MCF 10A (cell line): ENCODE measurements at regions not wholly inside any gene's neighbourhood (a gene's known extent, or its start where the extent isn't known, plus 50 kb on each side); places are given as distances from the start of the nearest gene placed in this dataset.

Experiments
- BruUV-seq: library from RNA; stranded (reverse); fragments of 400-500 nt; replicated peaks from 2 replicates; lab custom pipeline; 2021; lab: Mats Ljungman, UMichigan
- CTCF ChIA-PET: fragments of 300-600 bp; sonication (Branson Sonifier 250); formaldehyde crosslinking; extraction: SDS; loops from one replicate; lab custom pipeline; 2021; ENCODE audit warnings: antibody characterized with exemption, inconsistent platforms; lab: Yijun Ruan, JAX
- POLR2A ChIA-PET: fragments of 300-600, 350-650 bp; sonication (Branson Sonifier 250); formaldehyde crosslinking; extraction: SDS; loops from one replicate; lab custom pipeline; 2020; ENCODE audit warnings: antibody characterized with exemption, inconsistent platforms; lab: Yijun Ruan, JAX
- DNase-seq: peaks from one replicate; pipeline ENCODE4 v3.0.0-alpha.2; 2018; ENCODE audit not compliant: unreplicated experiment
- H3K27ac Mint-ChIP-seq: one replicate; pipeline ENCODE4 v1.8.0; 2022; ENCODE audit warnings: mild to moderate bottlenecking, low read depth, mixed read lengths; ENCODE audit not compliant: unreplicated experiment
- H3K27me3 Mint-ChIP-seq: one replicate; pipeline ENCODE4 v1.8.0; 2022; ENCODE audit warnings: mixed read lengths; ENCODE audit not compliant: insufficient read depth, unreplicated experiment
- H3K36me3 Mint-ChIP-seq: one replicate; pipeline ENCODE4 v1.8.0; 2022; ENCODE audit warnings: mild to moderate bottlenecking, moderate library complexity, mixed read lengths; ENCODE audit not compliant: insufficient read depth, unreplicated experiment
- H3K4me1 Mint-ChIP-seq: one replicate; pipeline ENCODE4 v1.8.0; 2022; ENCODE audit warnings: mixed read lengths; ENCODE audit not compliant: insufficient read depth, unreplicated experiment
- H3K4me3 Mint-ChIP-seq: one replicate; pipeline ENCODE4 v1.8.0; 2022; ENCODE audit warnings: mild to moderate bottlenecking, moderate library complexity, mixed read lengths; ENCODE audit not compliant: unreplicated experiment
- H3K9me3 Mint-ChIP-seq: one replicate; pipeline ENCODE4 v1.8.0; 2022; ENCODE audit warnings: mixed read lengths; ENCODE audit not compliant: unreplicated experiment
- CTCF ChIP-seq: fragments of 200-600 bp; IDR thresholded peaks from one replicate; pipeline ENCODE4 v1.8.0; 2022; ENCODE audit warnings: antibody characterized with exemption, mild to moderate bottlenecking; ENCODE audit not compliant: unreplicated experiment
- intact Hi-C: fragments of 100-400 bp; cut with micrococcal nuclease; formaldehyde crosslinking; loops from 2 replicates; pipeline ENCODE4 v1.14.1; 2022

- Mint-ChIP-seq H3K27me3 (no peaks in the 10 kb centered on the region), H3K9me3 (peaks cover 9% of the 10 kb centered on the region), H3K4me3 (no peak overlapping the region), H3K4me1 (no peaks in the 10 kb centered on the region), H3K36me3 (no peaks in the 10 kb centered on the region), H3K27ac (no peak overlapping the region)
- DNase-seq, result no peak
- no peak for TF ChIP-seq CTCF
- POLR2A ChIA-PET, result no interaction called here
- intact Hi-C loops, result no loop called here
- no TSS peak for BruUV-seq
- CTCF ChIA-PET, result no interaction called here
Measured at GRCh38 chr13:61110732-61111131, 304.9 kb downstream of the PCDH20 start.

- intact Hi-C loops, result no loop called here
- ChIA-PET CTCF (no interaction called here), POLR2A (no interaction called here)
- Mint-ChIP-seq H3K27ac (no peak overlapping the region), H3K27me3 (peaks cover 4% of the 10 kb centered on the region), H3K4me1 (no peaks in the 10 kb centered on the region), H3K4me3 (no peak overlapping the region), H3K9me3 (peaks cover 9% of the 10 kb centered on the region), H3K36me3 (no peaks in the 10 kb centered on the region)
- BruUV-seq, result no TSS peak
- DNase-seq, result no peak
- TF ChIP-seq CTCF, result no peak
Measured at GRCh38 chr13:61109741-61110140, 305.9 kb downstream of the PCDH20 start.

GRCh38 chr13:61107989-61108388, 307.7 kb downstream of the PCDH20 start:
- ChIA-PET CTCF (interaction anchor here (0.6 kb wide), 1 partner anchor 352 kb away, joined by 3 read pairs; no protein-coding TSS in a partner anchor), POLR2A (no interaction called here)
- no TSS peak for BruUV-seq
- no peak for TF ChIP-seq CTCF
- no peak overlapping the region for H3K27ac Mint-ChIP-seq
- no peak overlapping the region for H3K4me3 Mint-ChIP-seq
- no peaks in the 10 kb centered on the region for H3K36me3 Mint-ChIP-seq
- peaks cover 9% of the 10 kb centered on the region for H3K9me3 Mint-ChIP-seq
- H3K27me3 Mint-ChIP-seq, result peaks cover 15% of the 10 kb centered on the region
- H3K4me1 Mint-ChIP-seq, result no peaks in the 10 kb centered on the region
- no peak for DNase-seq
- intact Hi-C loops, result no loop called here

DNA sequence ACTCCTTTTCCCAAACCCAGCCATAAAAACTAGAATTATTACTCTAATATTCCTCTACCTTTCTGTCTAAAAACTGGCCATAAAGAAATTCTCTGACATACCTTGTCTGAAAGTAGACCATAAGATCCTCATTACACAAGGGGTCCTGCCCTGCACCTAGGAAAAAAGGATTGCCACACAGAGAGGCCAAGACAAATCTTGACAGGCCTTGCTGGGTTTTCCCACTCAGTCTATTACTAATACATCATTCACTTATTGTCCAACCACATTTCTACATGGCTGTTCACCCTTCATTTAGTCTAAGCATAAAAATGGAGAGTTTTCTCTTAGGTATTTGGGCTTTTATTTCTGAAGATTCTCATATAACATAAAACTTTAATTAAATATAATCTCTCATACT, 319.8 kb downstream of the PCDH20 start:
- DNase-seq, result peak; percentile 4
- TF ChIP-seq CTCF, result no peak
- intact Hi-C loops, result no loop called here
- ChIA-PET CTCF (no interaction called here), POLR2A (no interaction called here)
- H3K27me3 Mint-ChIP-seq, result no peaks in the 10 kb centered on the region
- H3K36me3 Mint-ChIP-seq, result no peaks in the 10 kb centered on the region
- H3K27ac Mint-ChIP-seq, result no peak overlapping the region
- no peak overlapping the region for H3K4me3 Mint-ChIP-seq
- no peaks in the 10 kb centered on the region for H3K4me1 Mint-ChIP-seq
- peaks cover 15% of the 10 kb centered on the region for H3K9me3 Mint-ChIP-seq
- no TSS peak for BruUV-seq
